Esophagus squamous epithelium (tissue), 5 donors: ENCODE measurements at regions not wholly inside any gene's neighbourhood (a gene's known extent, or its start where the extent isn't known, plus 50 kb on each side); places are given as distances from the start of the nearest gene placed in this dataset.

Experiments used
- DNase-seq: peaks from one replicate; lab custom pipeline; 2025; lab: John Stamatoyannopoulos, UW
- H3K27ac ChIP-seq, 4 donors: fragments of 200-600 bp; sonication (generic); one replicate each; pipeline ENCODE4 v1.5.1; 2016 to 2019; ENCODE audit warnings: mild to moderate bottlenecking in 1 of 4
- H3K27me3 ChIP-seq, 4 donors: fragments of 200-600 bp; sonication (generic); 1 replicate in 3 of 4; 2 replicates in 1 of 4; pipeline versions ENCODE4 v1.5.1 to v1.6.0; 2017 to 2021; ENCODE audit warnings: antibody characterized with exemption in 1 of 4
- H3K36me3 ChIP-seq, 3 donors: fragments of 200-600 bp; sonication (generic); one replicate each; pipeline ENCODE4 v1.5.1; 2016 to 2019
- H3K4me1 ChIP-seq, 3 donors: fragments of 200-600 bp; sonication (generic); one replicate each; pipeline ENCODE4 v1.5.1; 2017 to 2019
- H3K4me3 ChIP-seq, 4 donors: fragments of 200-600 bp; sonication (generic); 1 replicate in 3 of 4; 2 replicates in 1 of 4; pipeline ENCODE4 v1.5.1; 2016 to 2019; ENCODE audit warnings: mild to moderate bottlenecking in 2 of 4, moderate library complexity in 1 of 4
- H3K9me3 ChIP-seq, 3 donors: fragments of 200-600 bp; sonication (generic); one replicate each; pipeline ENCODE4 v1.5.1; 2016 to 2019
- POLR2A ChIP-seq, 4 donors: fragments of 450-650 bp; IDR thresholded peaks; one replicate each; pipeline ENCODE4 v1.6.1; 2017; ENCODE audit warnings: antibody characterized with exemption in 4 of 4, mild to moderate bottlenecking in 4 of 4, moderate library complexity in 3 of 4
- WGBS, 2 donors: methylation state at CpG; one replicate each; pipeline ENCODE4 v1.1.5; 2018; 5-methylcytosine and 5-hydroxymethylcytosine counted together
- intact Hi-C: fragments of 100-400 bp; cut with DNase I; formaldehyde crosslinking; loops from one replicate; pipeline ENCODE4 v1.15.0; 2022
- TF ChIP-seq, protein P1 (sequence below), 6 experiments: fragments of 450-650 bp in 4 of 6; fragments of 200-600 bp in 2 of 6; sonication (generic) in 2 of 6; IDR thresholded peaks; one replicate each; pipeline ENCODE4 v1.5.1; 2016 to 2019; ENCODE audit warnings: antibody characterized with exemption in 6 of 6, mild to moderate bottlenecking in 4 of 6, moderate library complexity in 4 of 6
- donor health status: DM: yes; HTN: yes; CAD: no.

DNA sequence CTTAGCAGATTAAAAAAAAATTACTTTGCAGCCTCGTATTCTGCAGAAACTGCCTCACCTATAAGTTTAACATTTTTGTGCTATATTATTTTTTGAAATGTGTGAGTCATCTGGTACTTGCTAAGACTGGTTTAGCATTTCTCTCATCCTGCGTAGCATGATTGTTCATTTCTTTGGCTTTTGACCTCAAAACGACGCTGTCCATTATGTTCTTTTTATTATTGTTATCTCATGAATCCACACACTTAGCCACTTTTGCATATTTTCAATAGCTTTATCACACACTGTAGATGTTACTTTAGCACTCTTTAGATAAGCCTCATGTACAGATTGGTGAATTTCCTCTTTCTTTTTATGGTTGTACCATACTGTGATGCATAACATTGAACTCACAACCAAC, 1004.9 kb upstream of the NCAM2 start:
- no peaks in the 10 kb centered on the region for H3K27me3 ChIP-seq
- intact Hi-C loops, result no loop called here
- H3K4me3 ChIP-seq, result no peak overlapping the region
- H3K36me3 ChIP-seq, result no peaks in the 10 kb centered on the region
- WGBS, 2 donors, result 28 to 46% methylated on average over 4 of the region's 4 CpGs
- H3K27ac ChIP-seq, result no peak overlapping the region
- TF ChIP-seq POLR2A (IDR thresholded peaks at IDR 0.05), result no peak
- TF ChIP-seq, protein P1, sequence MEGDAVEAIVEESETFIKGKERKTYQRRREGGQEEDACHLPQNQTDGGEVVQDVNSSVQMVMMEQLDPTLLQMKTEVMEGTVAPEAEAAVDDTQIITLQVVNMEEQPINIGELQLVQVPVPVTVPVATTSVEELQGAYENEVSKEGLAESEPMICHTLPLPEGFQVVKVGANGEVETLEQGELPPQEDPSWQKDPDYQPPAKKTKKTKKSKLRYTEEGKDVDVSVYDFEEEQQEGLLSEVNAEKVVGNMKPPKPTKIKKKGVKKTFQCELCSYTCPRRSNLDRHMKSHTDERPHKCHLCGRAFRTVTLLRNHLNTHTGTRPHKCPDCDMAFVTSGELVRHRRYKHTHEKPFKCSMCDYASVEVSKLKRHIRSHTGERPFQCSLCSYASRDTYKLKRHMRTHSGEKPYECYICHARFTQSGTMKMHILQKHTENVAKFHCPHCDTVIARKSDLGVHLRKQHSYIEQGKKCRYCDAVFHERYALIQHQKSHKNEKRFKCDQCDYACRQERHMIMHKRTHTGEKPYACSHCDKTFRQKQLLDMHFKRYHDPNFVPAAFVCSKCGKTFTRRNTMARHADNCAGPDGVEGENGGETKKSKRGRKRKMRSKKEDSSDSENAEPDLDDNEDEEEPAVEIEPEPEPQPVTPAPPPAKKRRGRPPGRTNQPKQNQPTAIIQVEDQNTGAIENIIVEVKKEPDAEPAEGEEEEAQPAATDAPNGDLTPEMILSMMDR (IDR thresholded peaks at IDR 0.05), result no peak
- no peak for DNase-seq
- H3K4me1 ChIP-seq, result no peaks in the 10 kb centered on the region
- peaks cover 0 to 7% (median 4%) of the 10 kb centered on the region in 3 donors for H3K9me3 ChIP-seq

DNA sequence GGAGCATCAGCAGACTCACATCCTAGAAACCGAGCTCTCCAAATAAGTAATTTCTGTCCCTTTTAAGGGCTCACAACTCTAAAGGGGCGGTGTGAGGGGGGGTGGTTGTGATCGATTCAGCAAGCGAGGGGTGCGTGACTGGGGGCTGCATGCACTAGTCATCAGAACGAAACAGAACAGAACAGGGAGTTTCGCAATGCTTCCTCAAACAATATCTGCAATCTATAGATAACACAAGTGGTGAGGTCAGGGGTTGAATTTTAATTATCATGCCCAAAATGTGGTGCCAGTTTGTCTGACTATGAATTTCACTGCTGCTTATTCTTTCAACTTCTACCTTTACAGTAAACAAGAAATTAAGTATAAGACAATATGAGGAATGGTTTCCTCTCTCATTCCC, 1003.0 kb upstream of the NCAM2 start:
- TF ChIP-seq, protein P1 (IDR thresholded peaks at IDR 0.05), result no peak
- TF ChIP-seq POLR2A (IDR thresholded peaks at IDR 0.05), result no peak
- H3K4me3 ChIP-seq, result no peak overlapping the region
- peaks cover 0 to 9% (median 4%) of the 10 kb centered on the region in 3 donors for H3K9me3 ChIP-seq
- no peak for DNase-seq
- H3K27ac ChIP-seq, result no peak overlapping the region
- WGBS, 2 donors, result 74 to 78% methylated on average over 7 of the region's 7 CpGs
- no peaks in the 10 kb centered on the region for H3K27me3 ChIP-seq
- intact Hi-C loops, result no loop called here
- H3K4me1 ChIP-seq, result no peaks in the 10 kb centered on the region
- no peaks in the 10 kb centered on the region for H3K36me3 ChIP-seq

DNA sequence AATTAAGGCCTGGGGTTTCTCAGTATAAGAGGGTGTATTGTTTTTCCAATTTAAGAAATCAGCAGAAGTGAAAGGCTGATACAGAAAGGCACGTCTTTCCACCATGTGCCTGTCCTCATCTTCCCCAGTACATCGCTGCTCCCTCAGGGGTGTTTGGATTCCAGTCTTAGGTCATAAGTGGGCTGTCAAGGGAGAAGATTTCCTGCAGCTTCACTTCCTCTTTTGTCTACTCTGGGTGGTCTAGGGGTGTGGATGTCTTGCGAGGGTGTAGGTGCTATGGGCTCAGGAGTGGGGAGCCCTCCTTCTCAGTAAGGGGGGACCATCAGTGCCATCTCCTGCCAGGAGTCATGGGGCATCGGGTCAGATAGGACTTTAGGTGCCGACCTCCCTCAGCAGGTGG, 999.8 kb upstream of the NCAM2 start:
- no peak for TF ChIP-seq POLR2A (IDR thresholded peaks at IDR 0.05)
- TF ChIP-seq, protein P1 (IDR thresholded peaks at IDR 0.05), result no peak
- intact Hi-C loops, result no loop called here
- DNase-seq, result no peak
- Histone ChIP-seq H3K4me3 (no peak overlapping the region), H3K27ac (no peak overlapping the region), H3K27me3 (no peaks in the 10 kb centered on the region), H3K9me3 (peaks cover 0 to 9% (median 4%) of the 10 kb centered on the region in 3 donors), H3K36me3 (no peaks in the 10 kb centered on the region), H3K4me1 (no peaks in the 10 kb centered on the region)
- 74 to 81% methylated on average over 2 to 3 of the region's 5 CpGs for WGBS, 2 donors

DNA sequence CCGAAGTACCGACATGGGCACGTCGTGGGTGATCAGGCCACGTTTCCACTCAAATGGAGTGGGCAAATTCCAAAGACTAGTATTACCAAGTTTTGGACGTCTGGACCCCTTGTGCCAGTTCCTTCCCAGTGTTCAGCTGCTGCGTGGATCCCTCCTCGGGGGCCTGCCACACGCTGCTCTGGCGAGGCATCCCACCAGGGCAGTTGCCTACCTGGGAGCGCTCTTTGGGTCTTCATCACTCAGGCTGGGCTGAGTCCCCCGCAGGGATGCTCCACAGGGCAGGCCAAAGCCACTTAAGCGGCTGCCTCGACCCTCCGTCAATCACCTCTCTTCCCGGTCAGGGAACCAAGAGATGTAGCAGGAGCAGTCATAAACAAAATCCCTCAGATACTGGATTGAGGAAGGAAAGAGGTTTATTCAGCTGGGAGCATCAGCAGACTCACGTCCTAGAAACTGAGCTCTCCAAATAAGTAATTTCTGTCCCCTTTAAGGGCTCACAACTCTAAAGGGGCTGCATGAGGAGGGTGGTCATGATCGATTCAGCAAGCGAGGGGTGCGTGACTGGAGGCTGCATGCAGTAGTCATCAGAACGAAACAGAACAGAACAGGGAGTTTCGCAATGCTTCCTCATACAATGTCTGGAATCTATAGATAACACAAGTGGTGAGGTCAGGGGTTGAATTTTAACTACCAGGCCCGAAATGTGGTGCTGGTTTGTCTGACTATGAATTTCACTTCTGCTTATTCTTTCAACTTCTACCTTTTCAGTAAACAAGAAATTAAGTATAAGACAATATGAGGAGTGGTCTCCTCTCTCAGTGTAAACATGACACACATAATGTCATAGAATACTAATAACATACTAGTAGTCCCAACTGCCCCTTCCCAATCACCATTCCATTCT, 998.6 kb upstream of the NCAM2 start:
- peaks cover 0 to 9% (median 4%) of the 10 kb centered on the region in 3 donors for H3K9me3 ChIP-seq
- H3K36me3 ChIP-seq, result no peaks in the 10 kb centered on the region
- no peaks in the 10 kb centered on the region for H3K27me3 ChIP-seq
- H3K4me1 ChIP-seq, result no peaks in the 10 kb centered on the region
- 77 to 79% methylated on average over 16 to 20 of the region's 23 CpGs for WGBS, 2 donors
- H3K4me3 ChIP-seq, result no peak overlapping the region
- no peak for TF ChIP-seq POLR2A (IDR thresholded peaks at IDR 0.05)
- TF ChIP-seq, protein P1 (IDR thresholded peaks at IDR 0.05), result no peak
- DNase-seq, result no peak
- intact Hi-C loops, result no loop called here
- H3K27ac ChIP-seq, result no peak overlapping the region

DNA sequence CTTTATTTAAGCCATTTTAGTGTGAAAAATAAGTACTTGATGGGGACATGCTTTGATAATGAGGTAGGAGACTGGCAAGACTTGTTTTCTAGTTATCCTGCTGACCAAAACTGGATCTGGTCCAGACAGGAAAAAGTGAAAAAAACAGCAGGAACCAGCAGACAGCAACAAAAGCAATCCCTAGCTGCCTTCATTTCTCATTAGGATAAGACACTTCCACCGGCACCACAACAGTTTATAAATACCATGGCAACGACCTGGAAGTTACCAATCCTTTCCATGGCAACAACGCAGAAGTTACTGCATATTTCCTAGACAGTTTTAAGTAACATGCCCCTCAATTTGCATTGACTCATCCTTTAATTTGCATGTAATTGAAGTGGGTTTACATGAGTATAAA, 993.8 kb upstream of the NCAM2 start:
- 31 to 38% methylated on average over 3 of the region's 3 CpGs for WGBS, 2 donors
- Histone ChIP-seq H3K36me3 (no peaks in the 10 kb centered on the region), H3K27ac (no peak overlapping the region), H3K4me1 (no peaks in the 10 kb centered on the region), H3K27me3 (no peaks in the 10 kb centered on the region), H3K9me3 (no peaks in the 10 kb centered on the region), H3K4me3 (no peak overlapping the region)
- DNase-seq, result no peak
- no peak for TF ChIP-seq POLR2A (IDR thresholded peaks at IDR 0.05)
- TF ChIP-seq, protein P1 (IDR thresholded peaks at IDR 0.05), result no peak
- intact Hi-C loops, result no loop called here
